AML-193 (cell line): ENCODE measurements at regions not wholly inside any gene's neighbourhood (a gene's known extent, or its start where the extent isn't known, plus 50 kb on each side); places are given as distances from the start of the nearest gene placed in this dataset.

ENCODE experiments used
- DNase-seq, 2 experiments: peaks; one replicate each; lab custom pipeline; 2025; lab: John Stamatoyannopoulos, UW

DNA sequence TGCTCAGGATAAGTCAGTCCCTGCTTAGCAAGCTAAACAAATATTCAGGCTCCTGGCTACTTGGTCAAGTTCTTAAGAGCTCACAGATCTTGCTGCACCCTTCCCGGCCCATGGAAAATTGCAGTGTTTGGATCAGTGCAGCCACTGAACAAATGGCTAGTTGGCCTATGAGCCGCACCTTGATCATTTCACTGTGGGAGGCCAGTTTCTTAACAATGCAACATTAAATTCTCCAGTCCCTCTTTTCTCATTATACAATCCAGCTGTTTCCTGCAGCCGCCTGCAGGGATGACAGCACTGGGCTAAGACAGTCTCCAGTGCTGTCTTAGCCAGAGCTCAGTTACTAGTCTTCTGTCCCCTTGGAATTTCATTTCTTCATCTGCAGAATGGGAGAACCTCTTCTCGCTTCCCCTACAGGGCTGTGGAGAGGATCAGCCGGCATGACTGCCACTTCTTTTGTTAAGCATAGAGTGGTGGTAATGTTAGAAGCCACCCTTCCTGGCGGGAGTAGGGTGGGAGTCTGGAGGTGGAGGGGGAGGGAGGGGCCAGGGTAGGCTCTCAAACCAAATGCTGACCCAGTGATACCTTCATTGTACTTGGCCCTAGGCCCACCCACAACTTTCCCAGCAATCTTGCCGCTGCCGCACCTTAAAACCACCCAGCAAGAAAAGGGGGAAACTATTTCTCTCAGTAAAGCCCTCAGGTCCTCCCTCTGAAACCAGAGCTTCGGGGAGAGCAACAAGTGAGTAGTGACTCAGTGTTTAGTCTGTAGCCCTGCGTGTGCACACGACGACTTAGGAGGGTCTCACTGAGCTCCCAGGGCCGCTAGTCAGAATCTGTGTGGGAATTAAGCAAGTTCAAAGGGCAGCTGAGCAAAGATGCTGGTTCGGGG is 145.7 kb downstream of the NUAK1 start:
- DNase-seq: no peak

DNA sequence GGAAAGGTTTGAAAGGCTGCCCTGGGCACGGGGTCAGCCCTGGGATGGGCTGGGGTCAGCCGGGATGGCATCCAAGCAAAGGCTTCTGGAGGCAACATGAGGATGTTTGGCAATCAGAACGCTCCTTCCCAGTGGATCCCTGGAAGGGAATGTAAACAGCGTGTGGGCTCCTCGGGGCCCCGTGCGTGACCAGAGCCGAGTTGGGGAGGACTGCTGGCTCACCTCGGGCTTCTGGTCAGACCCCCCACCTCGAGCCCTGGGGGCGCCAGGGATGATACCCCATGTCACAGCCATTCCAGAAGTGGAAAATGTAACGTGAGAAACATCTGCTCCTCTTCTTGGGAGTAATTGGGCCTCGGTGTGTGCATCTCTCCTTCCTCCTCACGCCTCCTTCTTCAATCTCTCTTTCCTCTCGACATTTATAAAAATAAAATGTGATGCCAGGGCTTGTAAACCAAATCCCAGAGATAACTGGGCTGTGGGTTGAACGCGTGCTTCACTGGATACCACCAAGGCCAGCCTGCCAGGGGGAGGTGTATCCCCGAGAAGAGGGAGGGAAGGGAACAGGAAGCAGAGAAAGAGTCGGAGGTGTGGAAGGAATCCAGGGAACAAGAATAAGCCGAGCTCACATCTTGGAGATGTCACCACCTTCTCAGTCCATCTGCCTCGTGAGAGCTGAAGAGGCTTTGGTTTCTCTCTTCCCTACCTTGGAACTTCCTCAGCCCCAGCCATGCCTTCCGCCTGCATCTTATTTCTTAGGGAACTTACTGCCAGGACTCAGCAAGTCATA is 144.8 kb downstream of the NUAK1 start:
- DNase-seq: no peak

DNA sequence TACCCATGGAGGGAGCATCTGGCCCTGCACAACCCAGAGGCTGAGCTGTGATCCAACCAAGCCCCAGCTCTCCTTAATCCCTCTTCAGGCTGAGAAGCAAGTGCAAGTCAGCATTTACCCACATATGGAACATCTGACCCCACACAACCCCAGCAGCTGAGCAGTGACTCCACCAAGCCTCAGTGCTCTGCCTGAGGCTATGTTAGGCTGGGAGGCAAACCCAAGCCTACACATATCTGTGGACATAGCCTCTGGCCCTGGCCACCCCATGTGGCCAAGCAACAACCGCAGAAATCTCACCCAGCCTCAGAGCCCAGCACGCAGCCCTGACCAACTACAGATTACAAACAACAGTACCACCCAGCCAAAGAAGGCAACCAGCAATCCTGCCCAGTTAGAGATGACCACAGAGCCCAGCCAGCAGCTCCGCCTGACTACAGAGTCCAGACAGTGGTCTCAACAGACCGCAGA is 142.8 kb downstream of the NUAK1 start:
- DNase-seq: no peak

DNA sequence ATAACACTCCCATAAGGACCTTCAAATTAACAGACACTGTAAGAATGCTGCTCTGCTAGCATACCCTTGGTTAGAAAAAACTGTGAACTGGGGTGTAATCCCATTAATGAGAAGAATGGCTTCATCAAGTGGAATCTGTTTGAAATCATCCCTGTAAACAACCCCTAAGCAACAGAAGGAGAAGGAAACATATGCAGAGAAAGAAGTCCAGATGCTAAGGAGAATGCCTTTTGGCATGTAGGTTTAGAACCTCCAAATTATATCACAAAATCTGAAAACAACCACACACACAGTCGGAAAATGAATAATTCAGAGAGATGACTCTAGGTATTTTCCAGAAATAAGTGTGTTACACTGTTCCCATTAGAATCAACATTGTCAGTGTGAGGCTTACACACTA is 140.2 kb downstream of the NUAK1 start:
- no peak for DNase-seq

DNA sequence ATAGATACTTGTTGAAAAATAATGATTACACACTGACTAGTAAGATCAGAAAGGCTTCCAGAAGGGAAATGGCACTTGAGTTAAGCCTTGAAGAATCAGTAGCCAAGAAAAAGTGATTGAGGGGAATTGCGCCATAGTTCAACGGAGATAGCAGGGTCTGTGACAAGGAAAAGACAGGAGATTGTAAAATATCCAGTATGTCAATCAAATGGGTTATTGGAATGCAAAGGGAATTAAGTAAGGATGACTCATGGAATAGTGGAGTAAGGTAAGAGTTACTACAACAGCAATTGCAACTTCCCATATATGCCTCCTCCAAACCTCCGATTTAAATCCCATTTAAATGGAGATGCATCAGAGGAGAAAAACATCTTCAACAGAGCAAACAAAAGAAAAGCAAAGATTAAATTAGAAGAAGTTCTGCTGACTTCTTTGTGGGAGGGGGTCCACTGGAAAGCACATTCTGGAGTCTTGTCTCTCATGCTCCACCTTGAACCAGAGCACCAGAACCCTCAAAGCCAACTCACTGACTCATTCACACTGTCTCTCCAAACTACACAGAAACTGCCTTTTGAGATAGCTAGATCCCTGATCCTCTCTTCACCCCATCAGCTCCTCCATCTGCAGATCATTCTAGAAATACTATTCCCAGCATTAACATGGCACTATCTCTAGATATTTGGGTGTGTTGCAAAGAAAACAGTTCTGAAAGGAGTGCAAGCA is 138.2 kb downstream of the NUAK1 start:
- no peak for DNase-seq

DNA sequence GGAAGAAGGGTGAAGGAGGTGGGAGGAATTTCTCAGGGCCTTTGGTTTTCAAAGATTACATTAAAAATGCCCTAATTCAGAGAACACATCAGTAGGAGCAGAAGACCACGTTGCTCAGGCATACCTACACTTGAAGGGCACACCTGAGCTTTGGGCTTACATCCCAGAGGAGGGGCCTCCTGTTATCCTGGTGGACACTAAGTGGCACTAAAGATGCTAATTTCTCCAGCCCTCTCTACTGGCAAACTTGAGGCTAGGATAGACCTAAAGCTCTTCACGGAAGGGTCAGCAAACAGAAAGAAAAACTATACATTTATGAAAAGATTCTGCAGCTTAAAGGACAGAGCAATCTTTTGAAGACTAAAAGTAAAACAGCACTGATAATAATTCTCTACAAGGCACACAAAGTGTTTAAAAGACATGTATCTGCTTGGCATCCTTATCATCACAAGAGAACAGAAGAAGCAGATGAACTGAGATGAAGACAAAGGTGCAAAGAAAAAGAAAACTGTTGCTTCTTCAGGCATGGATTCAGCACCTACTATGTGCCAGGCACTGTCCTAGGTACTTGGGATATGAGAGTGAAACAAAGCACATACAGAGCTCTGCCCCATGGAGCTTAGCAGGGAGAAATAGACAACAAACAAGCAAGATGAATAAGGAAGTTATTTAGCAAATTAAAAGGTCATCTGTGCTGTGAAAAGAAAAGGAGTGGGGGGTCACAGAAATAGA is 137.5 kb downstream of the NUAK1 start:
- no peak for DNase-seq

DNA sequence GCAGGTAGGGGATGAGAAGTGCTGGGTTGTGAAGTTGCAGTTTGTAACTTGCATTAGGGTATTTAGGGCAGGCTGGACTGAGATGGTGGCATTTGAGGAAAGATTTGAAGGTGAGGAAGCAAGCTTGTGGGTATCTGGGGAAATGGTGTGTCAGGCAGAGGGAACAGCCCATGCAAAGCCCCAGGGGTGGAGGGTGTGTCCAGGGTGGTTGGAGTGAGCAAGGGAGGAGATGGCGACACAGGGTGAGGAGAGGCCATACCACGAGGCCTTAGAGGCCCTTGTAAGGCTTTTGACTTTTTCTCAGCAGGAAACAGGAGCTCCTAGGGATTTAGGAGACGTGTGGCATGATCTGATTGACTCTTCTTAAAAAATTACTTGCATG is 136.9 kb downstream of the NUAK1 start:
- no peak for DNase-seq

DNA sequence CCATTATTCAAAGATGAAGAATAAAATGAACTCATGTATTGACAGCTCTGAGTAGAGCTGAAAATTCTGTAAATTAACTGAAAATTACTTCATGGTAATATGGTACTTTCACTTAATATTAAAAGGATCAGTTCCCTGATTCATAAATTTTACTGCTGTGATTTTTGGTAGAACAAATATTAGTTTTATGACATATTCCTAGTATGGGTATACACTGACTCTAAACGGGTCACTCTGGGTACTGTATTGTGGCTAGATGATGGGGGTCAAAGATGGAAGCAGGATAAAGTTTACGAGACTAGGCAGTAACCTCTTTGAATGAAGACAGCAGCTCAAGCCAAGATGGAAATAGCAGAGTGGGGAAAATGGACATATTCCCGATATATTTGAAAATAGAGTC is 135.5 kb downstream of the NUAK1 start:
- no peak for DNase-seq

DNA sequence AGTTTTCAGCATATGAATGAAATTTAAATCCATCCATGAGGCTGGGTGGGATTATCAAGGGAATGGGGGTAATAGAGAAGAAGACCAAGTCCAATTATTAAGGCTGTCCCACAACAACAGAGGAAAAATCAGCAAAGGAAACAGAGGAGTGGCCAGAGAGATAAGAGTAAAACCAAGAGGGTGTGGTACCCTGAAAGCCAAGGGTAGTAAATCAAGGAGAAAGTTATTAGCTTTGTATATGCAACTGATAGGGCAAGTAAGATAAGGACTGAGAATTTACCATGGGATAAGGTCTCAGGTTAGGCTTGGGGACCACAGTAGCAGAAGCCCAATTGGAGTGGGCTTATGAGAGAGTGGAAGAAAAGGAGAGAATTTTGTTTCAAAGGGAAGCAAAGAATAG is 134.5 kb downstream of the NUAK1 start:
- no peak for DNase-seq

DNA sequence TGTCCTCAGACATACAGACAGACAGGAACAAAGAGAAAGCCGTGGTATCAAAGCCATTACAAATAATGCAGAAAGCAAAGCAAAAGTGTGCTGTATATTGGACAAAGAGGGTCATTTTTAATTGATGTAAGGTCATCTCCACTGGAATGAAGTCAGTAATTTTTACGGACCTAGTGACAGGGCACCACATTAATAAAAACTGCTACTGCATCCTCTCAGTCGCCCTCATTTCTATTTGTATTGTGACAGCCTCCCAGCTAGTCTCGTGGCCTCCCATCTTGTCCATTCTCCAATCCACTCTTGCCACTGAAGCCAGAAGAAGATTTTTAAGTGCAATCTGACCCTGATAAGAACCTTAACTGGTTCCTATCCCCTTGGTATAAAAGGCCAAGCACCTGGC is 132.4 kb downstream of the NUAK1 start:
- DNase-seq: no peak

DNA sequence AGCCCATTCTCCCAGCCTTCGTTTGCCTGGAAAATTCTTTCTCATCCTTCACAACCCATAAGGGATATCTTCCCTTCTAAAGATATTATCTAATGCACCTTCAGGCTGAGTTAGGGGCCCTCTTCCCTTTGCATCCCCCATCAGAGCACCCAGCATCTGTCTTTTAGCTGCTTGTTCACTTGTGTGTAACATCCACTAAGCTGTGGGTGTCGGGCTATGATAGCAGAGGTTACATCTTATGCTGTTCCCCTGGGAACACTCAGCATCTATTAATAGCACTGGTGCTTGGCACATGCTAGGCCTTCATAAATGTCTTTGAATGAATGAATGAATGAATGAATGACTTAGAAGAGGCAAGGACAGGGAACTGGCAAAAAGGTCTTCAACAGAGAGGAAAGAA is 131.8 kb downstream of the NUAK1 start:
- DNase-seq: no peak

DNA sequence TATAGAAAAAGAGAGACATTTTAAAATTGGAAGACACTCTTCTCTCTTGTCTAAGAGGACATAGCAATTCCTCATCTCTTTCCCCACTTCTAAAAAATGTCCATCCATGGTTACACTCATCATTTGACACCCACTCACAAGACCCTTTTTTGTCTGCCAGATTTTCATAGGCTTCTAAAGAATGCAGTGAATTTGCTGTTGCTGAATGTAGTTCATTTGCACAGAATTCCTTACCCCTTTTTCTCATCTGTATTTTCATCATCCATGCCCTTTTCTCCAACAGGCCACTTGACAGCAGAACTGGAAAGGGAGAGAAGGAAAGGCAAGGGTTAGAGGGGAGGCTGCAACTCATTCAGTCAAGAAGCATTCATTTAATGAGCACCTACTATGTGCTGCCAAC is 128.0 kb downstream of the NUAK1 start:
- no peak for DNase-seq
